Body of pancreas (tissue), 4 donors: ENCODE measurements at regions not wholly inside any gene's neighbourhood (a gene's known extent, or its start where the extent isn't known, plus 50 kb on each side); places are given as distances from the start of the nearest gene placed in this dataset.

ENCODE experiments used
- ATAC-seq: fragments of 150-250 bp; one replicate; pipeline ENCODE4 v1.9.1; 2016
- DNase-seq, 4 donors: peaks; one replicate each; pipeline ENCODE4 v3.0.0-alpha.2; 2019
- H3K27ac ChIP-seq, 4 donors: fragments of 200-600 bp; sonication (generic); 1 replicate in 3 of 4; 2 replicates in 1 of 4; pipeline versions ENCODE4 v1.5.1 to v1.6.1; 2016 to 2019; ENCODE audit warnings: mild to moderate bottlenecking in 1 of 4, mixed read lengths in 1 of 4, moderate library complexity in 1 of 4
- H3K27me3 ChIP-seq, 2 donors: fragments of 200-600 bp; sonication (generic); one replicate each; pipeline ENCODE4 v1.6.0; 2016; ENCODE audit warnings: mild to moderate bottlenecking in 1 of 2
- H3K36me3 ChIP-seq, 2 donors: fragments of 200-600 bp; sonication (generic); replicated peaks in 1 of 2; 2 replicates each; pipeline ENCODE4 v1.5.1; 2016; ENCODE audit warnings: low read depth in 2 of 2; ENCODE audit not compliant: insufficient read depth in 1 of 2
- H3K4me1 ChIP-seq: fragments of 200-600 bp; sonication (generic); one replicate; pipeline ENCODE4 v1.6.0; 2016
- H3K4me3 ChIP-seq, 2 donors: fragments of 200-600 bp; sonication (generic); 1 replicate in 1 of 2; 2 replicates in 1 of 2; pipeline ENCODE4 v1.5.1; 2016 to 2019
- H3K9me3 ChIP-seq, 3 donors: fragments of 200-600 bp; sonication (generic); 1 replicate in 2 of 3; 2 replicates in 1 of 3; pipeline ENCODE4 v1.5.1; 2016
- POLR2A ChIP-seq, 3 donors: fragments of 450-650 bp; IDR thresholded peaks; one replicate each; pipeline ENCODE4 v1.6.1; 2016; ENCODE audit warnings: antibody characterized with exemption in 3 of 3, mild to moderate bottlenecking in 2 of 3
- WGBS, 2 donors: methylation state at CpG; one replicate each; pipeline ENCODE4 v1.1.5; 2017; 5-methylcytosine and 5-hydroxymethylcytosine counted together
- intact Hi-C: fragments of 100-400 bp; cut with DNase I; formaldehyde crosslinking; loops from one replicate; pipeline ENCODE4 v1.15.1; 2023
- TF ChIP-seq, protein P1 (sequence below), 7 experiments: fragments of 450-650 bp in 4 of 7; fragments of 200-600 bp in 3 of 7; sonication (generic) in 3 of 7; IDR thresholded peaks; one replicate each; pipeline ENCODE4 v1.5.1; 2016 to 2019; ENCODE audit warnings: antibody characterized with exemption in 7 of 7

DNA sequence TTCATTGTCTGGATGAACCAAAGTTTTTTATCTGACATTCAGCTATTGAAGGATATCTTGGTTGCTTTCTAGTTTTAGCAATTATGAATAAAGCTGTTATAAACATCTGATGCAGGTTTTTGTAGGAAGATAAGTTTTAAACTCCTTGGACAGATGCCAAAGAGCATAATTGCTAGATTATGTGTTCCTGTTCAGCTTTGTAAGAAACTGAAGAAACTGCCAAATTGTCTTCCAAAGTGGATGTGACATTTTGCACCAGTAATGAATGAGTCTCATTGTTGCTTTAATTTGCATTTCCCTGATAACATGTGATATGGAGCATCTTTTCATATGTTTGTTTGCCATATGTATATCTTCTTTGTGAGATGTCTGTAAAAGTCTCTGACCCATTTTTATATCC, 239.9 kb upstream of the TTC14 start:
- no peaks in the 10 kb centered on the region for H3K27me3 ChIP-seq
- H3K27ac ChIP-seq = no peak overlapping the region
- no peak overlapping the region for H3K4me3 ChIP-seq
- DNase-seq (no peak), ATAC-seq (no peak)
- no peaks in the 10 kb centered on the region for H3K36me3 ChIP-seq
- TF ChIP-seq, protein P1, sequence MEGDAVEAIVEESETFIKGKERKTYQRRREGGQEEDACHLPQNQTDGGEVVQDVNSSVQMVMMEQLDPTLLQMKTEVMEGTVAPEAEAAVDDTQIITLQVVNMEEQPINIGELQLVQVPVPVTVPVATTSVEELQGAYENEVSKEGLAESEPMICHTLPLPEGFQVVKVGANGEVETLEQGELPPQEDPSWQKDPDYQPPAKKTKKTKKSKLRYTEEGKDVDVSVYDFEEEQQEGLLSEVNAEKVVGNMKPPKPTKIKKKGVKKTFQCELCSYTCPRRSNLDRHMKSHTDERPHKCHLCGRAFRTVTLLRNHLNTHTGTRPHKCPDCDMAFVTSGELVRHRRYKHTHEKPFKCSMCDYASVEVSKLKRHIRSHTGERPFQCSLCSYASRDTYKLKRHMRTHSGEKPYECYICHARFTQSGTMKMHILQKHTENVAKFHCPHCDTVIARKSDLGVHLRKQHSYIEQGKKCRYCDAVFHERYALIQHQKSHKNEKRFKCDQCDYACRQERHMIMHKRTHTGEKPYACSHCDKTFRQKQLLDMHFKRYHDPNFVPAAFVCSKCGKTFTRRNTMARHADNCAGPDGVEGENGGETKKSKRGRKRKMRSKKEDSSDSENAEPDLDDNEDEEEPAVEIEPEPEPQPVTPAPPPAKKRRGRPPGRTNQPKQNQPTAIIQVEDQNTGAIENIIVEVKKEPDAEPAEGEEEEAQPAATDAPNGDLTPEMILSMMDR (IDR thresholded peaks at IDR 0.05) = no peak
- no peak for TF ChIP-seq POLR2A (IDR thresholded peaks at IDR 0.05)
- H3K4me1 ChIP-seq = peaks cover 27% of the 10 kb centered on the region
- no peaks in the 10 kb centered on the region for H3K9me3 ChIP-seq
- intact Hi-C loops = no loop called here

DNA sequence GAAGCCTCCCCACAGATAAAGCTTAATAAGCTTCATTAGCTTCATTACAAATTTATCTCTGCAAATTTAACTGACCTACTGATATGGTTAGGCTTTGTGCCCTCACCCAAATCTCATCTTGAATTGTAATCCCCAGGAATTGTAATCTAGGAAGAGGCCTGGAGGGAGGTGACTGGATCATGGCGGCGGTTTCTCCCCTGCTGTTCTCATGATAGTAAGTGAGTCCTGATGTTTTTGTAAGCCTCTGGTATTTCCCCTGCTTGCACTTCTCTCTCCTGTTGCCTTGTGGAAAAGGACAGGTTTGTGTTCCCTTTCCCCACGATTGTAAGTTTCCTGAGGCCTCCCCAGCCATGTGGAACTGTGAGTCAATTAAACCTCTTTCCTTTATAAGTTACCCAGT, 226.1 kb upstream of the TTC14 start:
- intact Hi-C loops = no loop called here
- Histone ChIP-seq H3K27ac (no peak overlapping the region), H3K9me3 (no peaks in the 10 kb centered on the region), H3K4me3 (no peak overlapping the region), H3K36me3 (no peaks in the 10 kb centered on the region), H3K27me3 (no peaks in the 10 kb centered on the region), H3K4me1 (no peaks in the 10 kb centered on the region)
- 77 to 92% methylated on average over 3 of the region's 3 CpGs for WGBS, 2 donors
- TF ChIP-seq POLR2A (IDR thresholded peaks at IDR 0.05) = no peak
- TF ChIP-seq, protein P1 (IDR thresholded peaks at IDR 0.05) = no peak
- no peak for ATAC-seq
- no peak for DNase-seq

DNA sequence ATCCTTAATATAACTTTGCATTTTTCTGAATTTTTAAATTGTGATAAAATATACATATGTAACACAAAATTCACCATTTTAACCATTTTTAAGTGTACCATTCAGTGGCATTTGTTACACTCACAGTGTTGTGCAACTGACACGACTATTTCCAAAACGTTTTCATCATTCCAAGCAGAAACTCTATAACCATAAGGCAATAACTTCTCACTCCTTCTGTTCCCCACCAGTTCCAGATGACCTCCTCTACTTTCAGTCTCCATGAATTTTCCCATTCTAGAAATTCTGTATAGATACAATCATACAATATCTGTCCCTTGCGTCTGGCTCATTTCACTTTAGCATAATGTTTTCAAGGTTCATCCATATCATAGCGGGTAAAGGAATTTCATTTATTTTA, 223.5 kb upstream of the TTC14 start:
- H3K27me3 ChIP-seq = no peaks in the 10 kb centered on the region
- WGBS, 2 donors = 89 to 92% methylated on average over 4 of the region's 4 CpGs
- H3K9me3 ChIP-seq = no peaks in the 10 kb centered on the region
- no peak for TF ChIP-seq POLR2A (IDR thresholded peaks at IDR 0.05)
- TF ChIP-seq, protein P1 (IDR thresholded peaks at IDR 0.05) = no peak
- H3K27ac ChIP-seq = no peak overlapping the region
- no peaks in the 10 kb centered on the region for H3K36me3 ChIP-seq
- H3K4me1 ChIP-seq = no peaks in the 10 kb centered on the region
- H3K4me3 ChIP-seq = no peak overlapping the region
- intact Hi-C loops = no loop called here
- ATAC-seq = no peak
- no peak for DNase-seq

DNA sequence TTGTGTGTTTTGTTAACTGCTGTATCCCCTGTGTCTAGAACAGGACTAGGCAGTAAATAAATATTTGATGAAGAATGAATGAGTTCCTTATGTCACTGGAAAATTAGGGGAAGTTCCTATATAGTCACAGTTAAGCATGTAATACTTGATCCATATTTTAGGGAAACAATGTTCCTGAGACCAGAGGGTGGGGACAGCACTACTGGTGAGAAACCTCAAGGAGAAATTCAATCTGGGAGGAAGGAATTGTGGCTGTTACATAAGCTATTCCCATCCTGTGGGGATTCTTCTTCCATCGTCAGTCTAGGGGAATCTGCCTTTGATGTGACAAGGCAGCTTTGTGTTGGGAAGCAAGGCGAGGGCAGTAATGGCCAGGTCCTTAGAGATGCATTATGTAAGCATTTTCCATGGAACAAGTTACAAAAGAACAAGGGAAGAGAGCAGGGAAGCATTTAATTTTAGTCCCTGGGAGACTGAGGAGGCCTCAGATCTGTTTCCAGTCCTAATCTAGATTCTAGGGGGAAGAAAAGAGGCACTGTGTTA, 219.3 kb upstream of the TTC14 start:
- H3K9me3 ChIP-seq = no peaks in the 10 kb centered on the region
- intact Hi-C loops = no loop called here
- peaks cover 17% of the 10 kb centered on the region for H3K4me1 ChIP-seq
- no peak for DNase-seq
- WGBS, 2 donors = 79 to 86% methylated on average over 2 of the region's 2 CpGs
- no peak for TF ChIP-seq POLR2A (IDR thresholded peaks at IDR 0.05)
- TF ChIP-seq, protein P1 (IDR thresholded peaks at IDR 0.05) = no peak
- H3K27me3 ChIP-seq = no peaks in the 10 kb centered on the region
- H3K27ac ChIP-seq = no peak overlapping the region
- H3K36me3 ChIP-seq = no peaks in the 10 kb centered on the region
- ATAC-seq = no peak
- H3K4me3 ChIP-seq = no peak overlapping the region

DNA sequence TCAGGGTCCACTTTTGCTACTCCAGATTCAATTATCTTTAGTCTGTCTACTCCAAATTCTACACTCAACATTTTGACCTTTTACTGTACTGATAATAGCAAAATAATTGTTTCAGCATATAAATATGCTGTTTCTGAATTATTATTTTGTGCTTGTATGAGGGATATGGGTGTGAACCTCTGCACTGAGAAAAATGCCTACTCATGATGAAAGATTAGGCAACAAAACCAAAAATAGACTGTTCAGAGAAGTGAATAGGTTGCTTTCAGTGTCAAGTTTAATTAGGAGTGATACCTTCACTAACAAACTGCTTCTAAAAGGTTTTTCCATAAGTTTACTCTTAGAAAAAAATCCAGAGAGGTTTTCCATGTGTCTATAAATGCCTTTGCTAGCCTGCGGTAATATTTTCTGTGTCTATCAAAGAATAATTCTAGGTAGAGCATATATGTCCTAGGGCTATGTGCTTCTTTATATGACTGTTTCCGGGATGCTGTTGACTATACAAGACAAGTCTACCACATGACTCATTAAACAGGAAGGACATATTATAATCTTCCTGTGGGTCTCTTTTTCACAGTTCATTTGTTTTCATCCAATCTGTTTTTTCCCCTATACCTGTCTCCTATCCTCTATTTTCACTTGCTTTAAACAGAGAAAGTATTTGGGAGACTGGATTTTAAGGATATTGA, 218.5 kb upstream of the TTC14 start:
- no peaks in the 10 kb centered on the region for H3K27me3 ChIP-seq
- DNase-seq (no peak), ATAC-seq (no peak)
- intact Hi-C loops = no loop called here
- peaks cover 17% of the 10 kb centered on the region for H3K4me1 ChIP-seq
- WGBS, 2 donors = 88 to 94% methylated on average over 2 of the region's 2 CpGs
- no peak overlapping the region for H3K27ac ChIP-seq
- H3K4me3 ChIP-seq = no peak overlapping the region
- TF ChIP-seq, protein P1 (IDR thresholded peaks at IDR 0.05) = no peak
- TF ChIP-seq POLR2A (IDR thresholded peaks at IDR 0.05) = no peak
- H3K36me3 ChIP-seq = no peaks in the 10 kb centered on the region
- no peaks in the 10 kb centered on the region for H3K9me3 ChIP-seq
